H9 (cell line): ENCODE measurements at regions not wholly inside any gene's neighbourhood (a gene's known extent, or its start where the extent isn't known, plus 50 kb on each side); places are given as distances from the start of the nearest gene placed in this dataset.

Experiments
- DNase-seq: peaks from one replicate; pipeline ENCODE4 v3.0.0-alpha.2; 2017
- H2AFZ ChIP-seq: one replicate; pipeline ENCODE4 v1.6.1; 2013; ENCODE audit warnings: mild to moderate bottlenecking, low read length, control low read depth, moderate library complexity
- H2AK5ac ChIP-seq: 2 replicates; pipeline ENCODE4 v1.6.1; 2013; ENCODE audit warnings: low read length, control low read depth, mixed read lengths; ENCODE audit not compliant: insufficient read length
- H2BK120ac ChIP-seq: one replicate; pipeline ENCODE4 v1.6.1; 2013; ENCODE audit warnings: low read depth, mild to moderate bottlenecking, low read length, control low read depth, inconsistent platforms; ENCODE audit not compliant: poor library complexity, severe bottlenecking
- H2BK12ac ChIP-seq: 2 replicates; pipeline ENCODE4 v1.6.1; 2013; ENCODE audit warnings: low read length, control low read depth, mixed read lengths, low read depth; ENCODE audit not compliant: insufficient read length
- H2BK15ac ChIP-seq: 2 replicates; pipeline ENCODE4 v1.6.1; 2013; ENCODE audit warnings: low read depth, low read length, control low read depth
- H2BK20ac ChIP-seq: one replicate; pipeline ENCODE4 v1.6.1; 2013; ENCODE audit warnings: low read depth, mild to moderate bottlenecking, low read length, control low read depth, inconsistent platforms; ENCODE audit not compliant: poor library complexity, severe bottlenecking
- H2BK5ac ChIP-seq: 2 replicates; pipeline ENCODE4 v1.6.1; 2013; ENCODE audit warnings: low read length, control low read depth, mixed read lengths; ENCODE audit not compliant: insufficient read length
- H3K14ac ChIP-seq: 2 replicates; pipeline ENCODE4 v1.6.1; 2013; ENCODE audit warnings: low read length, control low read depth; ENCODE audit not compliant: insufficient read depth
- H3K18ac ChIP-seq: 2 replicates; pipeline ENCODE4 v1.6.1; 2013; ENCODE audit warnings: low read depth, mild to moderate bottlenecking, mixed read lengths, low read length, control low read depth; ENCODE audit not compliant: insufficient read length
- H3K23ac ChIP-seq: 2 replicates; pipeline ENCODE4 v1.6.1; 2013; ENCODE audit warnings: low read length, control low read depth, mixed read lengths, low read depth; ENCODE audit not compliant: insufficient read length
- H3K23me2 ChIP-seq: 2 replicates; pipeline ENCODE4 v1.6.1; 2013; ENCODE audit warnings: low read depth, mild to moderate bottlenecking, mixed read lengths, low read length, control low read depth; ENCODE audit not compliant: insufficient read length, poor library complexity, severe bottlenecking
- H3K27ac ChIP-seq: 2 replicates; pipeline ENCODE4 v1.5.1; 2013; ENCODE audit warnings: low read length, control low read depth, mixed read lengths, low read depth; ENCODE audit not compliant: insufficient read length
- H3K27me3 ChIP-seq: 2 replicates; pipeline ENCODE4 v1.6.1; 2013; ENCODE audit warnings: low read length, control low read depth, inconsistent platforms; ENCODE audit not compliant: insufficient read depth
- H3K4ac ChIP-seq: 2 replicates; pipeline ENCODE4 v1.6.1; 2013; ENCODE audit warnings: low read depth, mild to moderate bottlenecking, control low read depth, inconsistent platforms, low read length, moderate library complexity
- H3K4me1 ChIP-seq: 2 replicates; pipeline ENCODE4 v1.6.1; 2013; ENCODE audit warnings: low read length, control low read depth, inconsistent platforms; ENCODE audit not compliant: insufficient read depth
- H3K4me2 ChIP-seq: 2 replicates; pipeline ENCODE4 v1.6.1; 2013; ENCODE audit warnings: low read length, control low read depth, mixed read lengths; ENCODE audit not compliant: insufficient read length, insufficient read depth
- H3K56ac ChIP-seq: 2 replicates; pipeline ENCODE4 v1.6.1; 2013; ENCODE audit warnings: low read depth, mild to moderate bottlenecking, mixed read lengths, low read length, control low read depth; ENCODE audit not compliant: insufficient read length
- H3K79me1 ChIP-seq: 2 replicates; pipeline ENCODE4 v1.6.1; 2013; ENCODE audit warnings: low read depth, mild to moderate bottlenecking, moderate library complexity, low read length, control low read depth, inconsistent platforms; ENCODE audit not compliant: insufficient read depth, poor library complexity, severe bottlenecking
- H3K79me2 ChIP-seq: 2 replicates; pipeline ENCODE4 v1.6.1; 2013; ENCODE audit warnings: low read length, control low read depth, inconsistent platforms; ENCODE audit not compliant: insufficient read depth
- H3K9ac ChIP-seq: 2 replicates; pipeline ENCODE4 v1.6.1; 2013; ENCODE audit warnings: low read length, control low read depth, mixed read lengths; ENCODE audit not compliant: insufficient read length; ENCODE audit errors: extremely low read depth
- H3K9me3 ChIP-seq: one replicate; pipeline ENCODE4 v1.6.1; 2013; ENCODE audit warnings: low read depth, low read length, inconsistent platforms; ENCODE audit not compliant: control insufficient read depth
- H3T11ph ChIP-seq: one replicate; pipeline ENCODE4 v1.6.1; 2013; ENCODE audit warnings: mild to moderate bottlenecking, low read length, control low read depth, inconsistent platforms
- H4K20me1 ChIP-seq: one replicate; pipeline ENCODE4 v1.6.1; 2013; ENCODE audit not compliant: control insufficient read depth, insufficient read length, insufficient read depth
- H4K5ac ChIP-seq: 2 replicates; pipeline ENCODE4 v1.6.1; 2013; ENCODE audit warnings: low read depth, mild to moderate bottlenecking, mixed read lengths, low read length, control low read depth; ENCODE audit not compliant: insufficient read length
- H4K8ac ChIP-seq: replicated peaks from 2 replicates; pipeline ENCODE4 v1.6.1; 2013; ENCODE audit warnings: low read length, control low read depth, mixed read lengths, low read depth; ENCODE audit not compliant: insufficient read length
- H4K91ac ChIP-seq: 2 replicates; pipeline ENCODE4 v1.6.1; 2013; ENCODE audit warnings: low read depth, mild to moderate bottlenecking, moderate library complexity, mixed read lengths, low read length, control low read depth; ENCODE audit not compliant: insufficient read length
- H3K27ac Mint-ChIP-seq, 3 experiments: 2 replicates in 2 of 3; 3 replicates in 1 of 3; pipeline ENCODE4 v1.8.0; 2020 to 2021; ENCODE audit warnings: mixed read lengths in 3 of 3, mild to moderate bottlenecking in 1 of 3, moderate library complexity in 1 of 3
- H3K27me3 Mint-ChIP-seq: 2 replicates; pipeline ENCODE4 v1.8.0; 2021; ENCODE audit warnings: low read depth, mild to moderate bottlenecking, moderate library complexity, mixed read lengths
- H3K36me3 Mint-ChIP-seq, 3 experiments: 2 replicates in 2 of 3; 3 replicates in 1 of 3; pipeline ENCODE4 v1.8.0; 2020 to 2021; ENCODE audit warnings: low read depth in 3 of 3, mixed read lengths in 3 of 3; ENCODE audit not compliant: insufficient read depth in 1 of 3
- H3K4me1 Mint-ChIP-seq, 2 experiments: 2 replicates each; pipeline ENCODE4 v1.8.0; 2020; ENCODE audit warnings: mixed read lengths in 2 of 2
- H3K4me3 Mint-ChIP-seq, 2 experiments: 2 replicates in 1 of 2; 3 replicates in 1 of 2; pipeline ENCODE4 v1.8.0; 2020 to 2021; ENCODE audit warnings: mild to moderate bottlenecking in 2 of 2, mixed read lengths in 2 of 2, moderate library complexity in 1 of 2
- H3K9me3 Mint-ChIP-seq, 2 experiments: 2 replicates in 1 of 2; 3 replicates in 1 of 2; pipeline ENCODE4 v1.8.0; 2020; ENCODE audit warnings: mild to moderate bottlenecking in 2 of 2, mixed read lengths in 2 of 2, moderate library complexity in 1 of 2
- TF ChIP-seq, protein P1 (sequence below): fragments of 200-600 bp; sonication (generic); conservative IDR thresholded peaks from 3 replicates; pipeline ENCODE4 v1.8.0; 2021; ENCODE audit warnings: antibody characterized with exemption, mild to moderate bottlenecking

DNA sequence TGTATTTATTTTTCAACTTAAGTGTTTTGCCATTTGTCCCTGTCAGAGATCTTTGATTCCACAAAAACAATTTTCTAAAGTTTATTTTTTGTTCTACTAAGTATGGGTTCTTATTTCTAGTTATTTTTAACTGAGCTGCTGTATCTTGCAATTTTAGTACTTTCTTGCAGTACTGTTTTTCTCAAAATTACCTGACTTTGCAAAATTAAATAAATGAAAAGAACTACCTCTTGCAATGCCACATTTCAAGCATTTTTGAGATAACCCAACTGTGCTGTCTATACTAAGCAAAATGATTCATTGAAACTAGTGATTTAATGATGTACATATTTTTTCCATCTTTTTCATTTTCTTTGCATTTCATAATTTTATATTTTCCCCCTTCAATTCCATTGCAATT, 71.5 kb upstream of the ADGRL2 start:
- DNase-seq: no peak
- H3K9ac ChIP-seq: no peak overlapping the region

More for the DNA sequence above, 71.5 kb upstream of the ADGRL2 start:
- Histone ChIP-seq H2BK5ac (no peak overlapping the region), H3K56ac (no peak overlapping the region), H4K8ac (no peak overlapping the region), H2BK15ac (no peak overlapping the region), H2BK12ac (no peak overlapping the region), H3K79me1 (no peaks in the 10 kb centered on the region), H2AFZ (no peak overlapping the region), H3K4me1 (peaks cover 7% of the 10 kb centered on the region; the same call in 1 of the 2 replicates), H3K4ac (no peak overlapping the region), H3K4me2 (no peak overlapping the region), H3K23me2 (no peaks in the 10 kb centered on the region), H3K9me3 (no peaks in the 10 kb centered on the region), H4K20me1 (no peaks in the 10 kb centered on the region), H2AK5ac (no peak overlapping the region), H4K91ac (no peak overlapping the region), H3K23ac (no peak overlapping the region), H3K27ac (no peak overlapping the region), H3K18ac (no peak overlapping the region), H3T11ph (no peak overlapping the region), H2BK20ac (no peak overlapping the region), H3K14ac (no peak overlapping the region), H3K27me3 (no peaks in the 10 kb centered on the region), H4K5ac (no peak overlapping the region), H3K79me2 (no peaks in the 10 kb centered on the region), H2BK120ac (no peak overlapping the region)
- Mint-ChIP-seq H3K36me3 (no peaks in the 10 kb centered on the region), H3K4me1 (peaks cover 16 to 24% of the 10 kb centered on the region in 2 experiments), H3K9me3 (no peaks in the 10 kb centered on the region; a peak in 1 of 5 replicates), H3K27ac (no peak overlapping the region), H3K27me3 (no peaks in the 10 kb centered on the region), H3K4me3 (no peak overlapping the region)
- TF ChIP-seq, protein P1, sequence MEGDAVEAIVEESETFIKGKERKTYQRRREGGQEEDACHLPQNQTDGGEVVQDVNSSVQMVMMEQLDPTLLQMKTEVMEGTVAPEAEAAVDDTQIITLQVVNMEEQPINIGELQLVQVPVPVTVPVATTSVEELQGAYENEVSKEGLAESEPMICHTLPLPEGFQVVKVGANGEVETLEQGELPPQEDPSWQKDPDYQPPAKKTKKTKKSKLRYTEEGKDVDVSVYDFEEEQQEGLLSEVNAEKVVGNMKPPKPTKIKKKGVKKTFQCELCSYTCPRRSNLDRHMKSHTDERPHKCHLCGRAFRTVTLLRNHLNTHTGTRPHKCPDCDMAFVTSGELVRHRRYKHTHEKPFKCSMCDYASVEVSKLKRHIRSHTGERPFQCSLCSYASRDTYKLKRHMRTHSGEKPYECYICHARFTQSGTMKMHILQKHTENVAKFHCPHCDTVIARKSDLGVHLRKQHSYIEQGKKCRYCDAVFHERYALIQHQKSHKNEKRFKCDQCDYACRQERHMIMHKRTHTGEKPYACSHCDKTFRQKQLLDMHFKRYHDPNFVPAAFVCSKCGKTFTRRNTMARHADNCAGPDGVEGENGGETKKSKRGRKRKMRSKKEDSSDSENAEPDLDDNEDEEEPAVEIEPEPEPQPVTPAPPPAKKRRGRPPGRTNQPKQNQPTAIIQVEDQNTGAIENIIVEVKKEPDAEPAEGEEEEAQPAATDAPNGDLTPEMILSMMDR: no peak
